ENCODE measurements at regions not wholly inside any gene's neighbourhood (a gene's known extent, or its start where the extent isn't known, plus 50 kb on each side); places are given as distances from the start of the nearest gene placed in this dataset.

DNA sequence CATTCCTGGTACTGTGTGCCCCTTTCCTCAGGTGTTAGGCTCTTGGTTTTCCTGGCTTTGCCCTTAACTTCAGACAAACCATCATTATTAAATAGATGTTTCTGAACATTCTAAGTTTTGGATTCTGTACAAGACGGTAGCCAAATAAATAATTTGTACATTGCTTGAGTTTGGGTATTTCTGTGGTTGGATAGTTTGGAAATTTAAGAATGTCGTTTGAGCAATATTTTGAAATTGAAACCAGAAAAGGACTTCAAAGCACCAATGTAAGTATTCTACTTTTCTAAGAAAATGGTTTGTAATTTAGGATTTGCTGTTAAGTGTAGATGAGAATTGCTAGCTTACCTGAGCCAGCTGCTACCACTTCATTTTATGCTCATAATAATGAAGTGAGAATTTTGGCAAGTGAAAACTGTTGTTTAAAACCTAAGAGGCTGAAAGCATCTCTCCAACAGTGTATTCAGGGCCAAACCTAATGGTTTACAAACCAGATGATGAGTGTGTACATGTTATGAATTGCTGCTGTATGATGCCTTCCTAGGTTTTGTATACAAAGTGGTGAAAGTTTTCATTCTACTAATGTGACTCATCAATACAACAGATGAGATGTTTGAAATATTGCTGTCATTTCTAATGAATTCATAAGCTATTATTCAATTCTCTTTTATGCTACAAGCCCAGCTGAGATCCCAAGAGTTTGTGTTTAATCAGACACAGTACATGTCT is 181.5 kb upstream of the PRKD1 start:
- TF ChIP-seq, protein P1, sequence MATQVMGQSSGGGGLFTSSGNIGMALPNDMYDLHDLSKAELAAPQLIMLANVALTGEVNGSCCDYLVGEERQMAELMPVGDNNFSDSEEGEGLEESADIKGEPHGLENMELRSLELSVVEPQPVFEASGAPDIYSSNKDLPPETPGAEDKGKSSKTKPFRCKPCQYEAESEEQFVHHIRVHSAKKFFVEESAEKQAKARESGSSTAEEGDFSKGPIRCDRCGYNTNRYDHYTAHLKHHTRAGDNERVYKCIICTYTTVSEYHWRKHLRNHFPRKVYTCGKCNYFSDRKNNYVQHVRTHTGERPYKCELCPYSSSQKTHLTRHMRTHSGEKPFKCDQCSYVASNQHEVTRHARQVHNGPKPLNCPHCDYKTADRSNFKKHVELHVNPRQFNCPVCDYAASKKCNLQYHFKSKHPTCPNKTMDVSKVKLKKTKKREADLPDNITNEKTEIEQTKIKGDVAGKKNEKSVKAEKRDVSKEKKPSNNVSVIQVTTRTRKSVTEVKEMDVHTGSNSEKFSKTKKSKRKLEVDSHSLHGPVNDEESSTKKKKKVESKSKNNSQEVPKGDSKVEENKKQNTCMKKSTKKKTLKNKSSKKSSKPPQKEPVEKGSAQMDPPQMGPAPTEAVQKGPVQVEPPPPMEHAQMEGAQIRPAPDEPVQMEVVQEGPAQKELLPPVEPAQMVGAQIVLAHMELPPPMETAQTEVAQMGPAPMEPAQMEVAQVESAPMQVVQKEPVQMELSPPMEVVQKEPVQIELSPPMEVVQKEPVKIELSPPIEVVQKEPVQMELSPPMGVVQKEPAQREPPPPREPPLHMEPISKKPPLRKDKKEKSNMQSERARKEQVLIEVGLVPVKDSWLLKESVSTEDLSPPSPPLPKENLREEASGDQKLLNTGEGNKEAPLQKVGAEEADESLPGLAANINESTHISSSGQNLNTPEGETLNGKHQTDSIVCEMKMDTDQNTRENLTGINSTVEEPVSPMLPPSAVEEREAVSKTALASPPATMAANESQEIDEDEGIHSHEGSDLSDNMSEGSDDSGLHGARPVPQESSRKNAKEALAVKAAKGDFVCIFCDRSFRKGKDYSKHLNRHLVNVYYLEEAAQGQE (IDR thresholded peaks at IDR 0.05; ENCODE audit: insufficient read depth in 1 of 2, low read depth in 2 of 2, low read length in 2 of 2) = no peak
- TF ChIP-seq FOXP2 (optimal IDR thresholded peaks at IDR 0.05; ENCODE audit: borderline replicate concordance, extremely low read depth, extremely low read length, insufficient read depth) (no peak), POLR2AphosphoS5 (IDR thresholded peaks at IDR 0.05; ENCODE audit: low read depth, low read length) (no peak), TAF1 (IDR thresholded peaks at IDR 0.05; ENCODE audit: borderline replicate concordance, insufficient read depth, low read length) (no peak), SIN3A (IDR thresholded peaks at IDR 0.05; ENCODE audit: borderline replicate concordance, insufficient read depth, low read length) (no peak)

DNA sequence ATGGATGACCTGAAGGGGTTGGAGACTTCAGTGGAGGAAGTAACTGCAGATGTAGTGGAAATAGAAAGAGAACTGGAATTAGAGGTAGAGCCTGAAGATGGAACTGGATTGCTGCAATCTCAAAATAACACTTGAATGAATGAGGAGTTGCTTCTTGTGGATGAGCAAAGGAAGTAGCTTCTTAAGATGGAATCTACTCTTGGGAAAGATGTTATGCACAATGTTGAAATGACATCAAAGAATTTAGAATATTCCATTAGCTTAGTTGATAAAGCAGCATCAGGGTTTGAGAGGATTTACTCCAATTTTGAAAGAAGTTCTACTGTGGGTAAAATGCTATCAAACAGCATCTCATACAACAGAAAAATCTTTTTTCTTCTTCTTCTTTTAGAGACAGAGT is 186.4 kb upstream of the PRKD1 start:
- TF ChIP-seq SIN3A (IDR thresholded peaks at IDR 0.05; ENCODE audit: borderline replicate concordance, insufficient read depth, low read length) (no peak), FOXP2 (optimal IDR thresholded peaks at IDR 0.05; ENCODE audit: borderline replicate concordance, extremely low read depth, extremely low read length, insufficient read depth) (no peak), TAF1 (IDR thresholded peaks at IDR 0.05; ENCODE audit: borderline replicate concordance, insufficient read depth, low read length) (no peak), POLR2AphosphoS5 (IDR thresholded peaks at IDR 0.05; ENCODE audit: low read depth, low read length) (no peak)
- TF ChIP-seq, protein P1 (IDR thresholded peaks at IDR 0.05; ENCODE audit: insufficient read depth in 1 of 2, low read depth in 2 of 2, low read length in 2 of 2) = no peak

DNA sequence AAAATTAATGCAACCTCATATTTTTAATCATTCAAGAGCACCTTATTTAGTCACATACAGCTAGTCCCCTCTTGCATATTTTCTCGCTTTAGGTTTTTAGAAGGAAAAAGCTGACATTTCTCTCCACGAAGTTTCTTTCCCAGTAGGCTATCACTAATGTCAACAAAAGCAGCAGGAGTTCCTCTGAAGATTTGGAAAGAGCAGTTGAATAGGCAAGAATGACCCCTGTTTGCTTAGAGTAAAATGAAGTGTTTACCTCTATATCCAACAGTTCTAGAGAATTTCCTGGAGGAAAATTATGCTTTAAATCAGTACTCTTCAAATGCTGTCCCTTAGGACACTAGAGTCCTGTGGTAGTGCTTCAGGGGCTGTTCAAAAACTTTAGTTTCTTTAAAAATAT is 188.1 kb upstream of the PRKD1 start:
- TF ChIP-seq TAF1 (IDR thresholded peaks at IDR 0.05; ENCODE audit: borderline replicate concordance, insufficient read depth, low read length) (no peak), FOXP2 (optimal IDR thresholded peaks at IDR 0.05; ENCODE audit: borderline replicate concordance, extremely low read depth, extremely low read length, insufficient read depth) (no peak), POLR2AphosphoS5 (IDR thresholded peaks at IDR 0.05; ENCODE audit: low read depth, low read length) (no peak), SIN3A (IDR thresholded peaks at IDR 0.05; ENCODE audit: borderline replicate concordance, insufficient read depth, low read length) (no peak)

DNA sequence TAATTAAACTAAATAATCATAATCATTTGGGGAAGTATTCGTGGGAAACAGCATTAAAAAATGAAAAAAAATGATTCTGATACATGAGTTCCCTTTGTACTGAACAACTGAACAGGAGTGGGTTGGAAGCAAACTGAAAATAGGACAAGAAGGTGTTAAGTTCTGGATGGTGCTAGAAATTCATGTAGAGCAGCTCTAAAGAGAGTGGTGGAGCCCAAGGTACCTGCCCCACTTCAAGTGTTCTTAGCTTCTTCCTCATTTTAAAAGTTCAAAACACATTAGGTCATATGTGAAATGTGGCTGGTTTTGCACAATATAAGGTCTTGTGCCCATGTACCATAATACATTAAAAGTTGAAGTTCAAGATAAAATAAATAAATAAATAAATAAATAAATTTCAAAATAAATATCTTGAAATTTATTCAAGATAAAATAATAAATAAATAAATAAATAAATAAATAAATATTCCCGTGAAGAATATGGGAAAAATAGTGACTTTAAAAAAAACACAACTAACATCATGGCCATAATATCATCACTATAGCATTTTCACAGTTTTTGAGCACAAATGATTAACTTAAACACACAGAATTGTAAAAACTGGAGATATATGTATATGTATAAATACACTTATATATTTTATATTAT is 191.5 kb upstream of the PRKD1 start:
- no peak for TF ChIP-seq TAF1 (IDR thresholded peaks at IDR 0.05; ENCODE audit: borderline replicate concordance, insufficient read depth, low read length)
- TF ChIP-seq, protein P1 (IDR thresholded peaks at IDR 0.05; ENCODE audit: insufficient read depth in 1 of 2, low read depth in 2 of 2, low read length in 2 of 2) = no peak
- no peak for TF ChIP-seq SIN3A (IDR thresholded peaks at IDR 0.05; ENCODE audit: borderline replicate concordance, insufficient read depth, low read length)
- no peak for TF ChIP-seq POLR2AphosphoS5 (IDR thresholded peaks at IDR 0.05; ENCODE audit: low read depth, low read length)
- no peak for TF ChIP-seq FOXP2 (optimal IDR thresholded peaks at IDR 0.05; ENCODE audit: borderline replicate concordance, extremely low read depth, extremely low read length, insufficient read depth)

DNA sequence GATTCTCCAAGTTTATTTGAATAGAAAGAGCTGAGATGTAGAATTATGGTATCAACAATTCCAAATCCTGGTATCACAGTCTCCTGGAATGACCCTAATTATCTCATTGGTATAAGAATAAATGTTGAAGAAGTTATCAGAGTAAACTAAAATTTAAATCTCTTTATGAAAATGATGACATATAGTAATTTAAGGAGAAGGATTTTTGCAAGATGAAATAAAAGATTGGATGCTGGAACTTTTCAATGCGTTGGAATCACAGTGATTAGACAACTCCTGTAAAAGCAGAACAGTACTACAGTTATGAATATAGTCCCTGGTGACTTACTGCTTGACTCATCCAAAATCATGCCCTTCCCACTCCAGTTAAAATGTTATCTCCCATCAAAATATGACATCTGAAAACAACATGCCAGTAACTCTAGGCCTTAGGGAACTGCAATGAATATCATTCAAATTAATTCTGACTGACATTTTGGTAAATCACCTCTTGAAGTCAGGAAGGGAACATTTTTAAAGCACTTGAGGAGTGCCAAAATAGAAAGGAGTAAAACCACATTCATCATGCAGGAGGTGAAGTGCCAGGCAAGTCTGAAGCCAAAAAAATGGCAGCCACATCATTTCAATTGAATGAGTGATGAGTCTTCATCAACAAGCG is 197.8 kb upstream of the PRKD1 start:
- TF ChIP-seq, protein P1 (IDR thresholded peaks at IDR 0.05; ENCODE audit: insufficient read depth in 1 of 2, low read depth in 2 of 2, low read length in 2 of 2) = no peak
- TF ChIP-seq POLR2AphosphoS5 (IDR thresholded peaks at IDR 0.05; ENCODE audit: low read depth, low read length) (no peak), SIN3A (IDR thresholded peaks at IDR 0.05; ENCODE audit: borderline replicate concordance, insufficient read depth, low read length) (no peak), TAF1 (IDR thresholded peaks at IDR 0.05; ENCODE audit: borderline replicate concordance, insufficient read depth, low read length) (no peak), FOXP2 (optimal IDR thresholded peaks at IDR 0.05; ENCODE audit: borderline replicate concordance, extremely low read depth, extremely low read length, insufficient read depth) (no peak)
